IMR-90 (cell line): ENCODE measurements at regions not wholly inside any gene's neighbourhood (a gene's known extent, or its start where the extent isn't known, plus 50 kb on each side); places are given as distances from the start of the nearest gene placed in this dataset.

Experiments
- BHLHE40 ChIP-seq: fragments of 150-350 bp; IDR thresholded peaks from 2 replicates; pipeline ENCODE4 v1.6.1; 2016; ENCODE audit warnings: mild to moderate bottlenecking, low read depth, low read length
- CEBPB ChIP-seq: IDR thresholded peaks from 2 replicates; pipeline ENCODE4 v1.6.1; 2012; ENCODE audit warnings: low read depth, low read length, improper control_type of control experiment
- FOS ChIP-seq: fragments of 150-350 bp; IDR thresholded peaks from 2 replicates; pipeline ENCODE4 v1.6.1; 2016; ENCODE audit warnings: low read depth, low read length
- MAFK ChIP-seq: IDR thresholded peaks from 2 replicates; pipeline ENCODE4 v1.6.1; 2012; ENCODE audit warnings: low read depth, low read length, improper control_type of control experiment
- POLR2A ChIP-seq: IDR thresholded peaks from 2 replicates; pipeline ENCODE4 v1.6.1; 2012; ENCODE audit warnings: mild to moderate bottlenecking, low read depth, low read length
- RAD21 ChIP-seq: IDR thresholded peaks from 2 replicates; pipeline ENCODE4 v1.6.1; 2012; ENCODE audit warnings: low read length, improper control_type of control experiment
- TF ChIP-seq, protein P1 (sequence below): conservative IDR thresholded peaks from 2 replicates; pipeline ENCODE4 v1.5.1; 2012; ENCODE audit warnings: mild to moderate bottlenecking, low read depth, low read length, improper control_type of control experiment
- TF ChIP-seq, protein P2 (sequence below): fragments of 150-350 bp; IDR thresholded peaks from 2 replicates; pipeline ENCODE4 v1.6.1; 2016; ENCODE audit warnings: low read depth, mild to moderate bottlenecking, low read length, moderate library complexity, borderline replicate concordance

DNA sequence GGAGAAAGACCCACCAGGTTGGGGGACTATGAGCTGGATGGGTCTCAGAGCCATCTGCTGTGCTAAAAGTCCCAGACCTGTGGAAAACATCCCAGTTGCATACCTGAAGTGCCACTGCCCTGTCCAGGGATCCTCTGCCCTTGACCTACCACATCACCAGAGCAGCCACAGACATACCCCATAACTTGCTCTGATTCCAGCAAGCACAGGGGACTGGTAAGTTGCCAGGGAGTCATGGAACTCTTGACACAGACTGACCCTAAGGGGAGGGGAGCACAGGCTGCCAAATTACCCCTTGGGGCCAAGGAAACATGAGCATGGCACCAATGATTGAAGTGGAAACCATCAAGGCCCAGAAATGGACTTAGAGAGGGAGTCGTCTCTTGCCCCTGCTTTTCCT is 1335.1 kb upstream of the ALCAM start:
- TF ChIP-seq, protein P1, sequence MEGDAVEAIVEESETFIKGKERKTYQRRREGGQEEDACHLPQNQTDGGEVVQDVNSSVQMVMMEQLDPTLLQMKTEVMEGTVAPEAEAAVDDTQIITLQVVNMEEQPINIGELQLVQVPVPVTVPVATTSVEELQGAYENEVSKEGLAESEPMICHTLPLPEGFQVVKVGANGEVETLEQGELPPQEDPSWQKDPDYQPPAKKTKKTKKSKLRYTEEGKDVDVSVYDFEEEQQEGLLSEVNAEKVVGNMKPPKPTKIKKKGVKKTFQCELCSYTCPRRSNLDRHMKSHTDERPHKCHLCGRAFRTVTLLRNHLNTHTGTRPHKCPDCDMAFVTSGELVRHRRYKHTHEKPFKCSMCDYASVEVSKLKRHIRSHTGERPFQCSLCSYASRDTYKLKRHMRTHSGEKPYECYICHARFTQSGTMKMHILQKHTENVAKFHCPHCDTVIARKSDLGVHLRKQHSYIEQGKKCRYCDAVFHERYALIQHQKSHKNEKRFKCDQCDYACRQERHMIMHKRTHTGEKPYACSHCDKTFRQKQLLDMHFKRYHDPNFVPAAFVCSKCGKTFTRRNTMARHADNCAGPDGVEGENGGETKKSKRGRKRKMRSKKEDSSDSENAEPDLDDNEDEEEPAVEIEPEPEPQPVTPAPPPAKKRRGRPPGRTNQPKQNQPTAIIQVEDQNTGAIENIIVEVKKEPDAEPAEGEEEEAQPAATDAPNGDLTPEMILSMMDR: no peak
- no peak for TF ChIP-seq RAD21
- no peak for TF ChIP-seq POLR2A
- TF ChIP-seq, protein P2, sequence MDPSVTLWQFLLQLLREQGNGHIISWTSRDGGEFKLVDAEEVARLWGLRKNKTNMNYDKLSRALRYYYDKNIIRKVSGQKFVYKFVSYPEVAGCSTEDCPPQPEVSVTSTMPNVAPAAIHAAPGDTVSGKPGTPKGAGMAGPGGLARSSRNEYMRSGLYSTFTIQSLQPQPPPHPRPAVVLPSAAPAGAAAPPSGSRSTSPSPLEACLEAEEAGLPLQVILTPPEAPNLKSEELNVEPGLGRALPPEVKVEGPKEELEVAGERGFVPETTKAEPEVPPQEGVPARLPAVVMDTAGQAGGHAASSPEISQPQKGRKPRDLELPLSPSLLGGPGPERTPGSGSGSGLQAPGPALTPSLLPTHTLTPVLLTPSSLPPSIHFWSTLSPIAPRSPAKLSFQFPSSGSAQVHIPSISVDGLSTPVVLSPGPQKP: no peak
- no peak for TF ChIP-seq FOS
- TF ChIP-seq CEBPB: no peak
- TF ChIP-seq MAFK: no peak
- no peak for TF ChIP-seq BHLHE40
